ENCODE measurements at regions not wholly inside any gene's neighbourhood (a gene's known extent, or its start where the extent isn't known, plus 50 kb on each side); places are given as distances from the start of the nearest gene placed in this dataset.

DNA sequence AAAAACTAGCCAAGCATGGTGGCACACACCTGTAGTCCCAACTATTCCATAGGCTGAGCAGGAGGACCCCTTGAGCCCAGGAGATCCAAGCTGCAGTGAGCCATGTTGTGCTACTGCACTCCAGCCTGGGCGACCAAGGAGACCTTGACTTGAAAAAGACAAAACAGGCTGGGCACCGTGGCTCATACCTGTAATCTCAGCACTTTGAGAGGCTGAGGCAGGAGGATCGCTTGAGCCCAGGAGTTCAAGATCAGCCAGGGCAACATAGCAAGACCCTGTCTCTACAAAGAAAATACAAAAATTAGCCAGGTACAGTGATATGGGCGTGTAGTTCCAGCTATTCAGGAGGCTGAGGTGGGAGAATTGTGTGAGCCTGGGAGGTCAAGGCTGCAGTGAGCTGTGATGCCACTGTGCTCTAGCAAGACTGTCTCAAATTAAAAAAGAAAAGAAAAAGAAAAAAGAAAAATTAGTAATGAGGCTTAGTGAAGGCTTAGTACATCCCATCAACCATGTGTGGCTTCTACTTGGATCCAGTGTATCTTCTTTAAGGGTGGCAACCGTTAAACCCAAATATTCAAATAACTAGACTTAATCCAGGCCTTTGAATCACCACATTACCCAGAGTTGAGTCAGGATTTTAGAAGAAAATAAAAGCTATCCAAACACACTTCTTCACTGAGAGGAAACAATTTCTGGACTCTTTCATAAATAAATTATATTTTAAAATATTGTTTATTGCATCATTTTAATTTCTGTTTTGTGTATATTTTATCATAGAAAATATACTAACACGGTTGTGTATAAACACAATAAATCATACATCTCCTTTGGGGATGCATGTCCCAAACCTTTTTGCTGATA lies 74.3 kb upstream of the RAB4A start:
- H3K4me3 ChIP-seq (IDR thresholded peaks at IDR 0.05; ENCODE audit: insufficient read depth, low read depth, low read length): no peak overlapping the region
- TF ChIP-seq, protein P1, sequence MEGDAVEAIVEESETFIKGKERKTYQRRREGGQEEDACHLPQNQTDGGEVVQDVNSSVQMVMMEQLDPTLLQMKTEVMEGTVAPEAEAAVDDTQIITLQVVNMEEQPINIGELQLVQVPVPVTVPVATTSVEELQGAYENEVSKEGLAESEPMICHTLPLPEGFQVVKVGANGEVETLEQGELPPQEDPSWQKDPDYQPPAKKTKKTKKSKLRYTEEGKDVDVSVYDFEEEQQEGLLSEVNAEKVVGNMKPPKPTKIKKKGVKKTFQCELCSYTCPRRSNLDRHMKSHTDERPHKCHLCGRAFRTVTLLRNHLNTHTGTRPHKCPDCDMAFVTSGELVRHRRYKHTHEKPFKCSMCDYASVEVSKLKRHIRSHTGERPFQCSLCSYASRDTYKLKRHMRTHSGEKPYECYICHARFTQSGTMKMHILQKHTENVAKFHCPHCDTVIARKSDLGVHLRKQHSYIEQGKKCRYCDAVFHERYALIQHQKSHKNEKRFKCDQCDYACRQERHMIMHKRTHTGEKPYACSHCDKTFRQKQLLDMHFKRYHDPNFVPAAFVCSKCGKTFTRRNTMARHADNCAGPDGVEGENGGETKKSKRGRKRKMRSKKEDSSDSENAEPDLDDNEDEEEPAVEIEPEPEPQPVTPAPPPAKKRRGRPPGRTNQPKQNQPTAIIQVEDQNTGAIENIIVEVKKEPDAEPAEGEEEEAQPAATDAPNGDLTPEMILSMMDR (conservative IDR thresholded peaks at IDR 0.05; ENCODE audit: low read depth, low read length): no peak

DNA sequence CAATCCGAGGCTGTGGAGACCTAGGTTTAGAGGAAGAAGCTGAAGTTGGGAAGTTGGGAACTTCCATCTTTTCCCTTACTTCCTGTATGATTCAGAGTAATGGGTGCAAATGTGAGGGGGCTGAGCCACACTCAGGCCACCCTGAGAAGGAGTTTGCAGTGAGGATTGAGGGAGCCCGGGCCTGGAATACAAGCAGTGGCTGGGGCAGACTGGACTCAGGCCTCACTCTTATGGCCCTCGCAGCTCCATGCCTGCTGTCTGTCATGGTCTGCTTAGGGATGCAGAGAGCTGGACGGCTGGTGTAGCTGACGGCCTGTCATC lies 73.7 kb upstream of the RAB4A start:
- Histone ChIP-seq H2AFZ (ENCODE audit: low read depth) (no peak overlapping the region), H3K27me3 (ENCODE audit: insufficient read depth, low read depth) (no peaks in the 10 kb centered on the region), H3K4me1 (ENCODE audit: low read depth, poor library complexity, severe bottlenecking) (no peaks in the 10 kb centered on the region), H3K4me3 (IDR thresholded peaks at IDR 0.05; ENCODE audit: insufficient read depth, low read depth, low read length) (no peak overlapping the region), H3K36me3 (ENCODE audit: insufficient read depth) (no peaks in the 10 kb centered on the region), H3K9ac (no peak overlapping the region), H3K27ac (no peak overlapping the region), H3K4me2 (no peak overlapping the region), H3K79me2 (ENCODE audit: insufficient read depth, low read depth) (no peaks in the 10 kb centered on the region), H4K20me1 (ENCODE audit: insufficient read depth) (no peaks in the 10 kb centered on the region)
- TF ChIP-seq, protein P1 (conservative IDR thresholded peaks at IDR 0.05; ENCODE audit: low read depth, low read length): no peak

More for the DNA sequence above, 74.3 kb upstream of the RAB4A start:
- no peaks in the 10 kb centered on the region for H3K27me3 ChIP-seq (ENCODE audit: insufficient read depth, low read depth)
- no peaks in the 10 kb centered on the region for H4K20me1 ChIP-seq (ENCODE audit: insufficient read depth)
- H3K4me1 ChIP-seq (ENCODE audit: low read depth, poor library complexity, severe bottlenecking): no peaks in the 10 kb centered on the region
- no peaks in the 10 kb centered on the region for H3K79me2 ChIP-seq (ENCODE audit: insufficient read depth, low read depth)
- no peak overlapping the region for H3K27ac ChIP-seq
- no peaks in the 10 kb centered on the region for H3K36me3 ChIP-seq (ENCODE audit: insufficient read depth)
- H3K4me2 ChIP-seq: no peak overlapping the region
- no peak overlapping the region for H3K9ac ChIP-seq
- H2AFZ ChIP-seq (ENCODE audit: low read depth): no peak overlapping the region

DNA sequence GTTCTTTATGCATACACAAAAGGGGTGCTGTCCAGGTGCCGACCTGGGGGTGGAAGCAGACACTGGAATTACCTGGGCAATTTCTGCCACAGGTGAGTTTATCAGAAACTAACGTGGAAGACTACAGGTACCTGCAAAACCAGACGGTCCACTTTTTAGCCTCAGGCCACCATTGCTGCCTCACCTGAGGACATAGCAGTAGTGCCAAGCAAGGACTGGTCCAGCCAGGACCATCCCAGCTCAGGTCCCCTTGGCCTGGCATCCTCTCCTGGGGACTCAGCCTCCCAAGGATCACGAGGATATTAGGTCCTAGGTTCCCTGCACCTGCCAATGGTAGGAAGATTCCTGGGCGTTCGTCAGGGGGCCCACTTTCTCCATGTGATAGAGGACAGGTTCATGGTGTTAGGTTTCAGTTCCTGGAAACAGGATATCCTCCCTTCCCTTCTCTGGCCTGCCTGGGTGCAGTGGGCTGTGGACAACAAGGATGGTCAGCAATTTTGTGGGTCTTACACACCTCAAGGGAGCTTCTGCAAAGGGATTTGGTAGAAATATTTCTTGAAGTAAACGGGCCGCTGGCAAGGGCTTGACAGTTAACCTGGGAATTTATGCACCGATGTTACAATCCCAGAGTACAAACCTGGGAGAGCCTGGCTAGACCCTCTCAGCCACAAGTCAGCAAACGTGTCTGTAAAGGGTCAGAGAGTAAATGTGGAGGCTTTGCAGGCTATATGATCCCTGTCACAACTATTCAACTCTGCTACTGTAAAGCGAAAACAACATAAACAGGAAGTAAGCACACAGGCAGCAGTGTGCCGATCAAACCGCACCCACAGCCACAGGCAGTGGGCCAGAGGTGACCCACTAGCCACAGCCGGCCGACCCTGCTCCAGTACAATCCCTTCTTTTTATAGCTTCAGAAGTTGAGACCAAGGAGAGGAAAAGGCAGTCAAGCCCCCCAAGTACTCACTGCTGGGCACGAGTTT lies 71.4 kb upstream of the RAB4A start:
- Histone ChIP-seq H3K4me2 (no peak overlapping the region), H3K4me1 (ENCODE audit: low read depth, poor library complexity, severe bottlenecking) (no peaks in the 10 kb centered on the region), H3K36me3 (ENCODE audit: insufficient read depth) (no peaks in the 10 kb centered on the region), H4K20me1 (ENCODE audit: insufficient read depth) (no peaks in the 10 kb centered on the region), H3K4me3 (IDR thresholded peaks at IDR 0.05; ENCODE audit: insufficient read depth, low read depth, low read length) (no peak overlapping the region), H3K27me3 (ENCODE audit: insufficient read depth, low read depth) (no peaks in the 10 kb centered on the region), H3K9ac (no peak overlapping the region), H3K27ac (no peak overlapping the region), H3K79me2 (ENCODE audit: insufficient read depth, low read depth) (no peaks in the 10 kb centered on the region), H2AFZ (ENCODE audit: low read depth) (no peak overlapping the region)
- TF ChIP-seq, protein P1 (conservative IDR thresholded peaks at IDR 0.05; ENCODE audit: low read depth, low read length): no peak

DNA sequence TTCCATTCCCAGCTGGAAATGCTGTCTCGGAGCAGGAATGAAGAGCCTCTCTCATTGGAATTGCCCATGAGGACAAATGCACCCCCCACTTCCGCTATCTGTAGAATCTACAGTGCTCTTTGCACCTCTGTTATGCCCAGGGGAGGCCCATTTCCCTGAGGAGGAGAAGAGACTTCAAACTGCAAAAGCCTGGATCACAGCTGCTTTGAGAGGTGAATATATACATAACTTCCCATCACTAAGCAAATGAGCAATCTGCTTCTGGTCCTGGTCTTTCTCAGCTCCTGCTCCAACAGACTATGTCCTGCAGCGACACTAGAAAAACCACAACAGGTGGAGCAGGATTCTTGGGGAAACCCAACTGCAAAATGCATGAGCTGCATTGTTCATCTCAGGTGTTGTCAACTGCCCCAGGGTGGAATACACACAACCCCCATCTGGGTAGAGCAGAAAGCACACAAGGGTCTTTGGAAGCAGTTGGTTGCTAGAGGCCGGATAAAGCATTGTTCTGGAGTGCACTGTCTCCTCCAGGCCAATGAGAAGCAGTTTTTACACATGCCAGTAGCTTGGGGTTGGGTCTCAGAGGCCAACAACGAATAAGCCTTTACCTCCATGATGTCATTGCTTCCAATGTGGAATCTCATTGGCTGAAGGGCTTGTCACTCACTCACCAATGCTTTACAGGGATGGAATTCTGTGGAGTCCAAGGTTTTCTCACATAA lies 67.7 kb upstream of the RAB4A start:
- Histone ChIP-seq H3K9ac (no peak overlapping the region), H3K79me2 (ENCODE audit: insufficient read depth, low read depth) (no peaks in the 10 kb centered on the region), H2AFZ (ENCODE audit: low read depth) (no peak overlapping the region), H3K36me3 (ENCODE audit: insufficient read depth) (no peaks in the 10 kb centered on the region), H3K4me2 (no peak overlapping the region), H3K4me1 (ENCODE audit: low read depth, poor library complexity, severe bottlenecking) (no peaks in the 10 kb centered on the region), H3K27me3 (ENCODE audit: insufficient read depth, low read depth) (no peaks in the 10 kb centered on the region), H4K20me1 (ENCODE audit: insufficient read depth) (no peaks in the 10 kb centered on the region), H3K4me3 (IDR thresholded peaks at IDR 0.05; ENCODE audit: insufficient read depth, low read depth, low read length) (no peak overlapping the region), H3K27ac (no peak overlapping the region)
- TF ChIP-seq, protein P1 (conservative IDR thresholded peaks at IDR 0.05; ENCODE audit: low read depth, low read length): no peak
